ENCODE measurements at regions not wholly inside any gene's neighbourhood (a gene's known extent, or its start where the extent isn't known, plus 50 kb on each side); places are given as distances from the start of the nearest gene placed in this dataset.
"Not testable (repeated sequence)": the region's sequence is repeated elsewhere in the genome, so short reads cannot be mapped to it uniquely, and the experiment has no call there.

- no peak for DNase-seq
These were observed 139.3 kb upstream of the FBXO11 start for GRCh38 chr2:48045613-48046012.

- DNase-seq, result no peak
These were observed 142.3 kb upstream of the FBXO11 start for GRCh38 chr2:48048476-48049171.

- no peak for DNase-seq
These were observed 143.1 kb upstream of the FBXO11 start for GRCh38 chr2:48049371-48049770.

GRCh38 chr2:48050711-48051110 lies 144.4 kb upstream of the FBXO11 start:
- no peak for DNase-seq

GRCh38 chr2:48059975-48060374 lies 153.7 kb upstream of the FBXO11 start:
- DNase-seq, result no peak

GRCh38 chr2:48061656-48062055 lies 155.4 kb upstream of the FBXO11 start:
- DNase-seq, result not testable (repeated sequence)

- DNase-seq, result no peak
These were observed 158.8 kb upstream of the FBXO11 start for GRCh38 chr2:48065096-48065495.

GRCh38 chr2:48066000-48066399 lies 159.7 kb upstream of the FBXO11 start:
- no peak for DNase-seq

GRCh38 chr2:48069769-48070168 lies 163.5 kb upstream of the FBXO11 start:
- DNase-seq, result no peak

- no peak for DNase-seq
These were observed 164.1 kb upstream of the FBXO11 start for GRCh38 chr2:48070415-48070814.

GRCh38 chr2:48072583-48072982 lies 166.3 kb upstream of the FBXO11 start:
- DNase-seq, result no peak

- no peak for DNase-seq
These were observed 169.3 kb upstream of the FBXO11 start for GRCh38 chr2:48075631-48076030.

GRCh38 chr2:48080534-48081316 lies 174.4 kb upstream of the FBXO11 start:
- DNase-seq, result no peak

- DNase-seq, result no peak
These were observed 175.0 kb upstream of the FBXO11 start for GRCh38 chr2:48081317-48081628.

- DNase-seq, result no peak
These were observed 179.6 kb upstream of the FBXO11 start for GRCh38 chr2:48085888-48086287.

GRCh38 chr2:48088994-48089393 lies 182.7 kb upstream of the FBXO11 start:
- DNase-seq, result no peak

GRCh38 chr2:48089644-48090043 lies 183.3 kb upstream of the FBXO11 start:
- DNase-seq, result no peak

- DNase-seq, result no peak
These were observed 186.8 kb upstream of the FBXO11 start for GRCh38 chr2:48092846-48093803.

- DNase-seq, result not testable (repeated sequence)
These were observed 190.5 kb upstream of the FBXO11 start for GRCh38 chr2:48096765-48097164.

- no peak for DNase-seq
These were observed 192.2 kb upstream of the FBXO11 start for GRCh38 chr2:48098539-48098938.

GRCh38 chr2:48104418-48104817 lies 198.1 kb upstream of the FBXO11 start:
- DNase-seq, result no peak

GRCh38 chr2:48105848-48106247 lies 199.6 kb upstream of the FBXO11 start:
- no peak for DNase-seq

GRCh38 chr2:48107326-48107925 lies 201.1 kb upstream of the FBXO11 start:
- DNase-seq, result no peak

Data from NCI-H2029 treated with DMSO at 0.1 percent for 48 hours (cell line).